Suprapubic skin (tissue), 4 donors: ENCODE measurements at regions not wholly inside any gene's neighbourhood (a gene's known extent, or its start where the extent isn't known, plus 50 kb on each side); places are given as distances from the start of the nearest gene placed in this dataset.

Experiments
- CTCF ChIP-seq, 2 donors: fragments of 200-600 bp in 1 of 2; fragments of 450-650 bp in 1 of 2; sonication (generic) in 1 of 2; IDR thresholded peaks; one replicate each; pipeline ENCODE4 v1.5.1; 2016 to 2019; ENCODE audit warnings: antibody characterized with exemption in 2 of 2, mild to moderate bottlenecking in 1 of 2, moderate library complexity in 1 of 2
- POLR2A ChIP-seq, 2 donors: fragments of 450-650 bp; IDR thresholded peaks; one replicate each; pipeline ENCODE4 v1.6.1; 2017; ENCODE audit warnings: antibody characterized with exemption in 2 of 2, mild to moderate bottlenecking in 2 of 2, moderate library complexity in 2 of 2
- POLR2AphosphoS5 ChIP-seq, 3 donors: sonication (generic); formaldehyde crosslinking; IDR thresholded peaks; one replicate each; pipeline ENCODE4 v1.6.1; 2017; ENCODE audit warnings: antibody characterized with exemption in 3 of 3

GRCh38 chrX:75648803-75649588 is 126.2 kb upstream of the ZDHHC15 start:
- no peak for TF ChIP-seq POLR2A (IDR thresholded peaks at IDR 0.05)
- no peak for TF ChIP-seq POLR2AphosphoS5 (IDR thresholded peaks at IDR 0.05)
- TF ChIP-seq CTCF (IDR thresholded peaks at IDR 0.05): no peak
